Cardiac muscle cell (in vitro differentiated cells and primary cell): ENCODE measurements at regions not wholly inside any gene's neighbourhood (a gene's known extent, or its start where the extent isn't known, plus 50 kb on each side); places are given as distances from the start of the nearest gene placed in this dataset.

Source experiments
- DNase-seq, 2 donors: peaks; one replicate each; pipeline versions ENCODE4 v3.0.0 to v3.0.0-alpha.2; 2010 to 2017; ENCODE audit warnings: low read depth in 1 of 2, low spot score in 1 of 2
- H3K27ac ChIP-seq: fragments of 200-600 bp; sonication (generic); 2 replicates; pipeline ENCODE4 v1.5.1; 2016
- H3K27me3 ChIP-seq: fragments of 200-600 bp; sonication (generic); 2 replicates; pipeline ENCODE4 v1.6.0; 2016; ENCODE audit warnings: control low read depth
- H3K36me3 ChIP-seq: fragments of 200-600 bp; sonication (generic); 2 replicates; pipeline ENCODE4 v1.5.1; 2016; ENCODE audit warnings: control low read depth
- H3K4me1 ChIP-seq: fragments of 200-600 bp; sonication (generic); 2 replicates; pipeline ENCODE4 v1.8.1; 2017; ENCODE audit warnings: low read depth, mild to moderate bottlenecking, mixed run types
- H3K4me3 ChIP-seq: fragments of 200-600 bp; sonication (generic); 2 replicates; pipeline ENCODE4 v1.5.1; 2016; ENCODE audit warnings: mild to moderate bottlenecking
- H3K9me3 ChIP-seq: fragments of 200-600 bp; sonication (generic); 2 replicates; pipeline ENCODE4 v1.5.1; 2017; ENCODE audit warnings: low read depth, mild to moderate bottlenecking, control low read depth
- CTCF ChIP-seq: IDR thresholded peaks from 2 replicates; pipeline ENCODE4 v1.5.1; 2012; ENCODE audit warnings: low read depth, mild to moderate bottlenecking, low read length

GRCh38 chr4:171582961-171583581 lies 230.1 kb upstream of the GALNTL6 start:
- no peaks in the 10 kb centered on the region for H3K4me1 ChIP-seq
- TF ChIP-seq CTCF: no peak
- H3K9me3 ChIP-seq: no peaks in the 10 kb centered on the region
- H3K27ac ChIP-seq: no peak overlapping the region
- DNase-seq: no peak
- H3K4me3 ChIP-seq: no peak overlapping the region
- H3K27me3 ChIP-seq: no peaks in the 10 kb centered on the region
- no peaks in the 10 kb centered on the region for H3K36me3 ChIP-seq

- no peak for TF ChIP-seq CTCF
- no peak for DNase-seq
- Histone ChIP-seq H3K27ac (no peak overlapping the region), H3K27me3 (no peaks in the 10 kb centered on the region), H3K36me3 (no peaks in the 10 kb centered on the region), H3K9me3 (no peaks in the 10 kb centered on the region), H3K4me1 (no peaks in the 10 kb centered on the region), H3K4me3 (no peak overlapping the region)
These were observed 240.0 kb upstream of the GALNTL6 start for GRCh38 chr4:171573181-171573580.

- no peak for DNase-seq
- no peak overlapping the region for H3K4me3 ChIP-seq
- no peak overlapping the region for H3K27ac ChIP-seq
- H3K27me3 ChIP-seq: no peaks in the 10 kb centered on the region
- no peaks in the 10 kb centered on the region for H3K4me1 ChIP-seq
- no peaks in the 10 kb centered on the region for H3K9me3 ChIP-seq
- TF ChIP-seq CTCF: no peak
- no peaks in the 10 kb centered on the region for H3K36me3 ChIP-seq
These were observed 247.9 kb upstream of the GALNTL6 start for GRCh38 chr4:171565130-171565788.

GRCh38 chr4:171561419-171561818 lies 251.8 kb upstream of the GALNTL6 start:
- no peaks in the 10 kb centered on the region for H3K36me3 ChIP-seq
- TF ChIP-seq CTCF: no peak
- no peaks in the 10 kb centered on the region for H3K9me3 ChIP-seq
- H3K27me3 ChIP-seq: no peaks in the 10 kb centered on the region
- no peaks in the 10 kb centered on the region for H3K4me1 ChIP-seq
- no peak for DNase-seq
- no peak overlapping the region for H3K4me3 ChIP-seq
- no peak overlapping the region for H3K27ac ChIP-seq

- H3K36me3 ChIP-seq: no peaks in the 10 kb centered on the region
- H3K9me3 ChIP-seq: no peaks in the 10 kb centered on the region
- no peak for TF ChIP-seq CTCF
- no peak overlapping the region for H3K4me3 ChIP-seq
- no peak for DNase-seq
- H3K4me1 ChIP-seq: no peaks in the 10 kb centered on the region
- H3K27me3 ChIP-seq: no peaks in the 10 kb centered on the region
- H3K27ac ChIP-seq: no peak overlapping the region
These were observed 259.2 kb upstream of the GALNTL6 start for GRCh38 chr4:171553961-171554360.
